ENCODE measurements at regions not wholly inside any gene's neighbourhood (a gene's known extent, or its start where the extent isn't known, plus 50 kb on each side); places are given as distances from the start of the nearest gene placed in this dataset.

- TF ChIP-seq CTCF (IDR thresholded peaks at IDR 0.05) (no peak), POLR2AphosphoS5 (IDR thresholded peaks at IDR 0.05; ENCODE audit: insufficient read depth in 1 of 2, low read depth in 1 of 2) (no peak), POLR2A (IDR thresholded peaks at IDR 0.05) (no peak)
These were observed 81.1 kb downstream of the ASB1 start for GRCh38 chr2:238507836-238508235.

All from vagina (tissue), 2 donors.